ENCODE measurements at regions not wholly inside any gene's neighbourhood (a gene's known extent, or its start where the extent isn't known, plus 50 kb on each side); places are given as distances from the start of the nearest gene placed in this dataset.

GRCh38 chr6:28707387-28708282, 182.0 kb downstream of the GPX5 start:
- no peak for DNase-seq

- no peak for DNase-seq
These were observed 184.0 kb downstream of the GPX5 start for GRCh38 chr6:28709478-28710349.

- DNase-seq = peak in 1 of 3 donors; percentile 27
These were observed 184.9 kb downstream of the GPX5 start for GRCh38 chr6:28710466-28711191.

- DNase-seq = no peak
These were observed 185.6 kb downstream of the GPX5 start for GRCh38 chr6:28711325-28711724.

GRCh38 chr6:28711788-28712341, 186.2 kb downstream of the GPX5 start:
- no peak for DNase-seq

DNA sequence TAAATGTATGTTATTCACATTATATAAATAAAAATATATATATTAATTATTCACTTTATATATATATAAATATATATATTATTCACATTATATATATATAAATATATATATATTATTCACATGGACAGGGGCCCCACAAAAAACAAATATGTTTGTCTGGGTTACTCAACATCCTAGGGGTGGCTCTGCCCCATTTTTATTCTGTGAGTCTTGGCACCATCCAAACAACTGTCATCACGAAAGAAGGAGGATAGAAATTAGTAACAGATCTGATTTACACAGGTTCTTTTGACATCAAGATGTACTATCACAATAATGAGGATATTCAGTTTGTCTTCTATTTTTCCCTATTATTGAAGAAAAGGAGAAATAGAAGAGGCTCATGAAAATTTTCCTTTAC, 187.3 kb downstream of the GPX5 start:
- DNase-seq = no peak

DNA sequence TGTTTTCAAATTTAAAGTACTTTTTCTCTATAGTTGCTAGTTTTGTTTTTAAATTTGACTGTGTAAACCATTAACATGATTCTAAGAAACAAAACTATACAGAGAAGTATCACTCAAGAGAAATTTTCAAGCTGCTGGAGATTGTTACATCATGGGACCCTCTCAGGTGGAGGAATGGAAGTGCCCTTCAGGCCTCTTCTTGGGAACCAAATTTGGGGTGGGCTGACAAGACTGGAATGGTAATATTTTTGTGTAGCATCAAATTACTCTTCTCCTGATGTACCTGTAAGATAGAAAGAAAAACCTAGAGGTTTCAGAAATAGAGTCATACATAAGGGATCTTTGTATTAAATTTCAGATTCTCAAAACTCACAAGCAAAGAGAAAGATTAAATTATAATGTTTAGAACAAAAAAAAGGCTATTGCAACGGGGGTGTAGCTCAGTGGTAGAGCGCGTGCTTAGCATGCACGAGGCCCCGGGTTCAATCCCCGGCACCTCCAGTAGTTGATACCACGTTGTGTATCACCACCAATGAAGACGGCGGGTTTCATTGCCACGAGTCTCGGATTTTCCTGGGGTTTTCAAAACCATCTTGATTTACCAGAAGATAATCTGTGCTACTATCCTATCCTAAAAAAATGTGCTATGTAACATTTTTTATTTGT, 193.7 kb downstream of the GPX5 start:
- no peak for DNase-seq

GRCh38 chr6:28720357-28721231, 194.9 kb downstream of the GPX5 start:
- DNase-seq = no peak

DNA sequence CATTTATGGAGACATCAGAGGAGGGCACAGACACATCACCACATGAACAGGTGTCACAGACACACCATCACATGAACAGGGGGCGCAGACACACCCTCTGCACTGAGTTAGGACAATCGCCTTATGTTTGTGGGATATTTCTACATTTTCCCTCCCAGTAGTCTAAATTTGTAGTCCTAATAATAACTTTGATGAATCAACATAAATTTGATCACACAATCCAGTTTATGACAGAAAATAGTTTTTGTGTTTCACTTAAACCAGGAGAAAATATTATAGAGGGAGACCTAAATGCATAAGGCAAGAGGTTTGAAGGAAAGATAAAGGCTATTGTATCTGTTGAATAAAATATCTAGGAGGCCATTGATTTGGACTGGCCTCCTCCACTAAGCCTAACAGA, 195.7 kb downstream of the GPX5 start:
- DNase-seq = no peak

GRCh38 chr6:28724395-28724794, 198.7 kb downstream of the GPX5 start:
- DNase-seq = no peak

- no peak for DNase-seq
These were observed 198.4 kb downstream of the TRIM27 start for GRCh38 chr6:28725274-28725809.

- DNase-seq = no peak
These were observed 197.9 kb downstream of the TRIM27 start for GRCh38 chr6:28725890-28726348.

- no peak for DNase-seq
These were observed 197.0 kb downstream of the TRIM27 start for GRCh38 chr6:28726569-28727309.

DNA sequence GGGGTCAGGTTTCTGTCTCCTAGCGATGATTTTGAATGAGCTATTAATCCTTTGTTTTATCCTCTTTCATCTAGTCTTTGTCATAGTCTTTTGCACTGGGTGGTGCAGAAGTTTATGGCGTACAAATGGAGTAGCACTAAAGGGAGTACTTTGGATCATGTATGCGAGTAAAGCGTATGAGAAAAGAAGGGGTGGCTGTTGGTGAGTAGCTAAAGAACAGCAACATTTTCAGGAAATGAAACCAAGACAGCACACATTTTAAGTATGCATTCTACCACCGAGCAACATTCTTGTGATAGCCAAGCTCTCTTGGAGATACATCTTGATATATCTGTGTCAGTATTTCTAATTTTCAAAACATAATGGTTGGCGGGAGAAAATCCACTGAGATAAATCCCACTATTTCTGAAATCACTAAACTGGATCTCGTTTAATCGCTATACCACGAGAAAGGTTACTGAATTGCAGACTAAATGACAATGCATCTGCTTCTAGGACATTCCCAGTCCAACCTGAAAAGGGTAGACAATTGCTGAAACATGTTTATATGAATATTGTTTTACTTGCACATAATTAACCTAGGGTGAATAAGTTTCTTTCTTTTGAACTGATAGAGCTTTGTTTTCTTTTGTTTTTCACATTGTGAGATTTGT, 196.1 kb downstream of the TRIM27 start:
- DNase-seq = no peak

- DNase-seq = no peak
These were observed 194.0 kb downstream of the TRIM27 start for GRCh38 chr6:28729501-28730402.

DNA sequence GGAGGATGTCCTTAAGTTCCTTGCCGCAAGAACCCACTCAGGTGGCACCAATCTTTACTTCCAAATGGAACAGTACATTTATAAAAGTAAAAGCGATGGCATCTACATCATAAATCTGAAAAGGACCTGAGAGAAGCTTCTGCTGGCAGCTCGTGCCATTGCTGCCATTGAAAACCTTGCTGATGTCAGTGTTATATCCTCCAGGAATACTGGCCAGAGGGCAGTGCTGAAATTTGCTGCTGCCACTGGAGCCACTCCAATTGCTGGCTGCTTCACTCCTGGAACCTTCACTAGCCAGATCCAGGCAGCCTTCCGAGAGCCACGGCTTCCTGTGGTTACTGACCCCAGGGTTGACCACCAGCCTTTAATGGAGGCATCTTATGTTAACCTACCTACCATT, 191.7 kb downstream of the TRIM27 start:
- DNase-seq = no peak

GRCh38 chr6:28734443-28734959, 189.3 kb downstream of the TRIM27 start:
- DNase-seq = no peak
